Spleen (tissue), 11 donors: ENCODE measurements at regions not wholly inside any gene's neighbourhood (a gene's known extent, or its start where the extent isn't known, plus 50 kb on each side); places are given as distances from the start of the nearest gene placed in this dataset.

ENCODE experiments used
- DNase-seq: peaks from one replicate; pipeline ENCODE4 v3.0.0-alpha.2; 2020
- H3K27ac ChIP-seq, 8 donors: fragments of 200-600 bp; sonication (generic) in 7 of 8; 1 replicate in 4 of 8; 2 replicates in 4 of 8; pipeline versions ENCODE4 v1.5.0 to v1.8.0; 2016 to 2021; ENCODE audit warnings: inconsistent platforms in 4 of 8, mild to moderate bottlenecking in 4 of 8, moderate library complexity in 1 of 8
- H3K27me3 ChIP-seq, 7 donors: fragments of 200-600 bp; sonication (generic) in 6 of 7; replicated peaks in 1 of 7; 1 replicate in 4 of 7; 2 replicates in 3 of 7; pipeline versions ENCODE4 v1.5.0 to v1.8.0; 2016 to 2021; ENCODE audit warnings: inconsistent platforms in 3 of 7, mild to moderate bottlenecking in 1 of 7
- H3K36me3 ChIP-seq, 6 donors: fragments of 200-600 bp; sonication (generic) in 5 of 6; 1 replicate in 4 of 6; 2 replicates in 2 of 6; pipeline versions ENCODE4 v1.5.0 to v1.8.0; 2016 to 2021; ENCODE audit warnings: inconsistent platforms in 2 of 6
- H3K4me1 ChIP-seq, 6 donors: fragments of 200-600 bp; sonication (generic) in 5 of 6; 1 replicate in 3 of 6; 2 replicates in 3 of 6; pipeline versions ENCODE4 v1.5.0 to v1.8.0; 2016 to 2021; ENCODE audit warnings: inconsistent platforms in 3 of 6
- H3K4me3 ChIP-seq, 8 donors: fragments of 200-600 bp; sonication (generic) in 7 of 8; 1 replicate in 4 of 8; 2 replicates in 4 of 8; pipeline versions ENCODE4 v1.5.0 to v1.8.0; 2016 to 2021; ENCODE audit warnings: inconsistent platforms in 4 of 8, mild to moderate bottlenecking in 4 of 8, moderate library complexity in 2 of 8
- H3K9me3 ChIP-seq, 8 donors: fragments of 200-600 bp; sonication (generic) in 7 of 8; 1 replicate in 4 of 8; 2 replicates in 4 of 8; pipeline versions ENCODE4 v1.5.0 to v1.8.0; 2016 to 2021; ENCODE audit warnings: inconsistent platforms in 4 of 8
- CTCF ChIP-seq, 11 experiments: fragments of 200-600 bp in 7 of 11; fragments of 450-650 bp in 4 of 11; sonication (generic) in 4 of 11; IDR thresholded peaks in 8 of 11; conservative IDR thresholded peaks in 3 of 11; 1 replicate in 7 of 11; 2 replicates in 4 of 11; pipeline versions ENCODE4 v1.4.0 to v1.8.0; 2016 to 2021; ENCODE audit warnings: antibody characterized with exemption in 11 of 11, inconsistent platforms in 4 of 11, mild to moderate bottlenecking in 1 of 11
- POLR2A ChIP-seq, 3 donors: fragments of 450-650 bp; IDR thresholded peaks; one replicate each; pipeline ENCODE4 v1.5.1; 2017; ENCODE audit warnings: antibody characterized with exemption in 3 of 3, mild to moderate bottlenecking in 1 of 3
- POLR2AphosphoS5 ChIP-seq, 3 donors: sonication (generic); formaldehyde crosslinking; IDR thresholded peaks; one replicate each; pipeline ENCODE4 v1.5.1; 2017; ENCODE audit warnings: antibody characterized with exemption in 3 of 3
- WGBS, 5 donors: extraction: QIAGEN DNeasy Blood & Tissue Kit in 3 of 5; methylation state at CpG; one replicate each; pipeline versions ENCODE4 v1.1.5 to v1.1.7; 2013 to 2018; 5-methylcytosine and 5-hydroxymethylcytosine counted together
- intact Hi-C: fragments of 100-400 bp; cut with DNase I; formaldehyde crosslinking; loops from one replicate; pipeline ENCODE4 v1.15.0; 2023; ENCODE audit warnings: low total_unique reads
- donor health status: healthy with polysubstance abuse.
- donor health status: DM: no; HTN: no; CAD: no; lungs with moderate emphysema.
- donor health status: DM: no; HTN: no; CAD: no.
- donor health status: Bipolar disorder and iron deficiency.
- donor health status: healthy.
- donor health status: DM: no; HTN: no; CAD: no.
- donor health status: DM: yes; HTN: yes; CAD: no.

GRCh38 chr5:50984640-50985039 is 318.2 kb downstream of the PARP8 start:
- intact Hi-C loops = no loop called here
- H3K4me3 ChIP-seq = no peak overlapping the region
- WGBS, 5 donors = 68 to 82% (median 75%) methylated on average over 2 of the region's 2 CpGs
- H3K27me3 ChIP-seq = peaks cover 0 to 9% (median 0%) of the 10 kb centered on the region in 7 donors
- H3K36me3 ChIP-seq = no peaks in the 10 kb centered on the region
- H3K4me1 ChIP-seq = no peaks in the 10 kb centered on the region
- no peak for DNase-seq
- TF ChIP-seq POLR2A (IDR thresholded peaks at IDR 0.05) (no peak), CTCF (IDR thresholded peaks at IDR 0.05 in 8 of 11, conservative IDR thresholded peaks at IDR 0.05 in 3 of 11) (no peak), POLR2AphosphoS5 (IDR thresholded peaks at IDR 0.05) (no peak)
- H3K27ac ChIP-seq = no peak overlapping the region
- H3K9me3 ChIP-seq = no peaks in the 10 kb centered on the region

GRCh38 chr5:50990296-50990924 is 324.0 kb downstream of the PARP8 start:
- no peak overlapping the region for H3K4me3 ChIP-seq
- no peaks in the 10 kb centered on the region for H3K9me3 ChIP-seq
- WGBS, 5 donors = 82 to 90% (median 86%) methylated on average over 15 of the region's 15 CpGs
- H3K27ac ChIP-seq = no peak overlapping the region
- intact Hi-C loops = no loop called here
- no peaks in the 10 kb centered on the region for H3K4me1 ChIP-seq
- no peak for DNase-seq
- H3K36me3 ChIP-seq = no peaks in the 10 kb centered on the region
- peaks cover 0 to 8% (median 0%) of the 10 kb centered on the region in 7 donors for H3K27me3 ChIP-seq
- TF ChIP-seq POLR2A (IDR thresholded peaks at IDR 0.05) (no peak), POLR2AphosphoS5 (IDR thresholded peaks at IDR 0.05) (no peak), CTCF (IDR thresholded peaks at IDR 0.05 in 8 of 11, conservative IDR thresholded peaks at IDR 0.05 in 3 of 11) (no peak)

- Histone ChIP-seq H3K9me3 (no peaks in the 10 kb centered on the region), H3K36me3 (no peaks in the 10 kb centered on the region), H3K4me3 (no peak overlapping the region), H3K27me3 (peaks cover 0 to 8% (median 0%) of the 10 kb centered on the region in 7 donors), H3K27ac (no peak overlapping the region), H3K4me1 (no peaks in the 10 kb centered on the region)
- DNase-seq = no peak
- 74 to 83% (median 77%) methylated on average over 3 of the region's 3 CpGs for WGBS, 5 donors
- intact Hi-C loops = no loop called here
- TF ChIP-seq POLR2A (IDR thresholded peaks at IDR 0.05) (no peak), CTCF (IDR thresholded peaks at IDR 0.05 in 8 of 11, conservative IDR thresholded peaks at IDR 0.05 in 3 of 11) (no peak), POLR2AphosphoS5 (IDR thresholded peaks at IDR 0.05) (no peak)
Observed at GRCh38 chr5:50995285-50995942, 329.0 kb downstream of the PARP8 start.

- DNase-seq = no peak
- intact Hi-C loops = no loop called here
- 61 to 69% (median 63%) methylated on average over 4 of the region's 4 CpGs for WGBS, 5 donors
Observed at GRCh38 chr5:51001227-51001923, 334.9 kb downstream of the PARP8 start.

More at GRCh38 chr5:51001227-51001923, 334.9 kb downstream of the PARP8 start:
- Histone ChIP-seq H3K4me3 (no peak overlapping the region), H3K36me3 (no peaks in the 10 kb centered on the region), H3K27ac (no peak overlapping the region), H3K27me3 (peaks cover 0 to 11% (median 0%) of the 10 kb centered on the region in 7 donors), H3K9me3 (no peaks in the 10 kb centered on the region), H3K4me1 (no peaks in the 10 kb centered on the region)
- TF ChIP-seq POLR2A (IDR thresholded peaks at IDR 0.05) (no peak), POLR2AphosphoS5 (IDR thresholded peaks at IDR 0.05) (no peak), CTCF (IDR thresholded peaks at IDR 0.05 in 8 of 11, conservative IDR thresholded peaks at IDR 0.05 in 3 of 11) (no peak)
